ENCODE measurements at regions not wholly inside any gene's neighbourhood (a gene's known extent, or its start where the extent isn't known, plus 50 kb on each side); places are given as distances from the start of the nearest gene placed in this dataset.

DNA sequence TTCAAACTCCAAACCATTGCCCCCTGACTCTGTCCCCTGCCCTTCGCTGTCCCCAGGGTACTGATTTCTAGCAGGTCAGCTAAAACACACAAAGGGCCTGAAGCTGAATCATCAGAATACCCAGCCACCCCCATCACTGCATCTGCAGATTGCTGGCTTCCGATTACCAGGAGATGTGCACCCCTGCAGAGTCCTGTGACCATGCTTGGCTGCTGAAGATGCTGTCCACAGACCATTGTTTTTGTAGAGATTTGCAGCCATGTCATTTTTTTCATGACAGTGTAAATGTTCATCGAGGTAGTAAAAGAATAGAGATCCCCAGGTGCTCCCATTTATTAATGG, 463.3 kb downstream of the STK39 start:
- TF ChIP-seq SP1 (IDR thresholded peaks at IDR 0.05), result no peak
- TF ChIP-seq L3MBTL2 (conservative IDR thresholded peaks at IDR 0.05), result no peak
